ENCODE measurements at regions not wholly inside any gene's neighbourhood (a gene's known extent, or its start where the extent isn't known, plus 50 kb on each side); places are given as distances from the start of the nearest gene placed in this dataset.

- Histone ChIP-seq H3K4me3 (replicated peaks in 1 of 2; ENCODE audit: low read depth in 1 of 2, low read length in 2 of 2) (no peak overlapping the region), H3K9me3 (ENCODE audit: control insufficient read depth in 1 of 2, insufficient read depth in 1 of 2, low read depth in 1 of 2, low read length in 2 of 2) (no peaks in the 10 kb centered on the region), H3K9ac (ENCODE audit: low read length) (no peak overlapping the region), H3K4me2 (ENCODE audit: low read length) (no peak overlapping the region), H3K27ac (ENCODE audit: low read depth, low read length) (no peak overlapping the region), H3K27me3 (ENCODE audit: insufficient read depth, low read length) (no peaks in the 10 kb centered on the region), H3K4me1 (ENCODE audit: control insufficient read depth in 1 of 2, insufficient read depth in 2 of 2, low read length in 2 of 2) (peaks cover 0 to 6% of the 10 kb centered on the region in 2 experiments; a peak in 2 of 4 replicates), H3K79me2 (ENCODE audit: insufficient read depth, low read length) (no peaks in the 10 kb centered on the region), H2AFZ (ENCODE audit: low read depth, low read length, poor library complexity, severe bottlenecking) (no peak overlapping the region), H4K20me1 (ENCODE audit: insufficient read depth) (no peaks in the 10 kb centered on the region), H3K9me2 (ENCODE audit: insufficient read depth) (no peaks in the 10 kb centered on the region), H3K36me3 (ENCODE audit: control insufficient read depth in 1 of 2, insufficient read depth in 2 of 2, low read length in 2 of 2) (no peaks in the 10 kb centered on the region)
- no TSS peak for BruUV-seq (replicated peaks)
- POLR2A ChIA-PET = no interaction called here
- intact Hi-C loops (cut with micrococcal nuclease) = loop anchor here (5.0 kb wide), 1 partner anchor 161 kb away; the partner anchor contains the start of gene PTPRU
- RAD21 ChIA-PET (ENCODE audit: low non-redundant PET in 1 of 2, low total read pairs in 2 of 2, uncharacterized antibody in 2 of 2, unreplicated experiment in 2 of 2) = no interaction called here
- TF ChIP-seq, protein P1, sequence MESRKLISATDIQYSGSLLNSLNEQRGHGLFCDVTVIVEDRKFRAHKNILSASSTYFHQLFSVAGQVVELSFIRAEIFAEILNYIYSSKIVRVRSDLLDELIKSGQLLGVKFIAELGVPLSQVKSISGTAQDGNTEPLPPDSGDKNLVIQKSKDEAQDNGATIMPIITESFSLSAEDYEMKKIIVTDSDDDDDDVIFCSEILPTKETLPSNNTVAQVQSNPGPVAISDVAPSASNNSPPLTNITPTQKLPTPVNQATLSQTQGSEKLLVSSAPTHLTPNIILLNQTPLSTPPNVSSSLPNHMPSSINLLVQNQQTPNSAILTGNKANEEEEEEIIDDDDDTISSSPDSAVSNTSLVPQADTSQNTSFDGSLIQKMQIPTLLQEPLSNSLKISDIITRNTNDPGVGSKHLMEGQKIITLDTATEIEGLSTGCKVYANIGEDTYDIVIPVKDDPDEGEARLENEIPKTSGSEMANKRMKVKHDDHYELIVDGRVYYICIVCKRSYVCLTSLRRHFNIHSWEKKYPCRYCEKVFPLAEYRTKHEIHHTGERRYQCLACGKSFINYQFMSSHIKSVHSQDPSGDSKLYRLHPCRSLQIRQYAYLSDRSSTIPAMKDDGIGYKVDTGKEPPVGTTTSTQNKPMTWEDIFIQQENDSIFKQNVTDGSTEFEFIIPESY (IDR thresholded peaks at IDR 0.05; ENCODE audit: extremely low read depth, insufficient replicate concordance, low read length) = no peak
- TF ChIP-seq POLR2A (IDR thresholded peaks at IDR 0.05; ENCODE audit: borderline replicate concordance, extremely low read depth, insufficient read depth, insufficient read length) (no peak), EZH2 (IDR thresholded peaks at IDR 0.05) (no peak), ZFX (IDR thresholded peaks at IDR 0.05) (no peak), POLR2AphosphoS5 (IDR thresholded peaks at IDR 0.05; ENCODE audit: low read depth, low read length) (no peak), EZH2phosphoT487 (IDR thresholded peaks at IDR 0.05; ENCODE audit: borderline replicate concordance) (no peak), SIN3A (IDR thresholded peaks at IDR 0.05; ENCODE audit: low read depth) (no peak), EGR1 (IDR thresholded peaks at IDR 0.05; ENCODE audit: low read depth) (no peak), CEBPB (IDR thresholded peaks at IDR 0.05; ENCODE audit: low read depth) (no peak)
- TF ChIP-seq, protein P2, sequence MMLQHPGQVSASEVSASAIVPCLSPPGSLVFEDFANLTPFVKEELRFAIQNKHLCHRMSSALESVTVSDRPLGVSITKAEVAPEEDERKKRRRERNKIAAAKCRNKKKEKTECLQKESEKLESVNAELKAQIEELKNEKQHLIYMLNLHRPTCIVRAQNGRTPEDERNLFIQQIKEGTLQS (IDR thresholded peaks at IDR 0.05) = no peak
- DNase-seq (ENCODE audit: low read depth, low spot score) (no peak), ATAC-seq (no peak)
- CTCF ChIA-PET = interaction anchor here (1.2 kb wide), 1 partner anchor 13 kb away, joined by 3 read pairs; no protein-coding TSS in a partner anchor
Observed at GRCh38 chr1:29397981-29398380, 161.7 kb downstream of the PTPRU start.

Measured in HCT116 (cell line).